ENCODE measurements at regions not wholly inside any gene's neighbourhood (a gene's known extent, or its start where the extent isn't known, plus 50 kb on each side); places are given as distances from the start of the nearest gene placed in this dataset.

DNA sequence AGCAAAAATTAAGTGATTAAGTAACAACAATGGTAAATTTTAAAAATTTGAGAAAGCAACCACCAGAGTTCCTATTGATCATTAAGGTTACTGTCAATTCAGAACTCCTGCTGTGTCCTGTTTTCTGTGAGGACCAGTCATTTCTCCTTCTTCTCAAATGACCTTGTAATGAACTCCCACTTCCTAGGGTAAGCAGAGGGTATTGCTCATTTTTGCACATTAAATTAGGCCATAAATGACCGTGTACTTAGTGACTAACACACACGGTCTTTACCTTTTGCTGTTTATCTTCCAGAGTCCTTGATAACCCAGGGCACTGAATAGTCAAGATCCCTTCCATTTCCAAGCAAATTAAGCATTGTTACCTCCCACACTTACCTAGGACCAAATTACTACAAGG is 227.5 kb upstream of the LYPLAL1 start:
- DNase-seq (ENCODE audit: low read depth) = no peak
- TF ChIP-seq, protein P1, sequence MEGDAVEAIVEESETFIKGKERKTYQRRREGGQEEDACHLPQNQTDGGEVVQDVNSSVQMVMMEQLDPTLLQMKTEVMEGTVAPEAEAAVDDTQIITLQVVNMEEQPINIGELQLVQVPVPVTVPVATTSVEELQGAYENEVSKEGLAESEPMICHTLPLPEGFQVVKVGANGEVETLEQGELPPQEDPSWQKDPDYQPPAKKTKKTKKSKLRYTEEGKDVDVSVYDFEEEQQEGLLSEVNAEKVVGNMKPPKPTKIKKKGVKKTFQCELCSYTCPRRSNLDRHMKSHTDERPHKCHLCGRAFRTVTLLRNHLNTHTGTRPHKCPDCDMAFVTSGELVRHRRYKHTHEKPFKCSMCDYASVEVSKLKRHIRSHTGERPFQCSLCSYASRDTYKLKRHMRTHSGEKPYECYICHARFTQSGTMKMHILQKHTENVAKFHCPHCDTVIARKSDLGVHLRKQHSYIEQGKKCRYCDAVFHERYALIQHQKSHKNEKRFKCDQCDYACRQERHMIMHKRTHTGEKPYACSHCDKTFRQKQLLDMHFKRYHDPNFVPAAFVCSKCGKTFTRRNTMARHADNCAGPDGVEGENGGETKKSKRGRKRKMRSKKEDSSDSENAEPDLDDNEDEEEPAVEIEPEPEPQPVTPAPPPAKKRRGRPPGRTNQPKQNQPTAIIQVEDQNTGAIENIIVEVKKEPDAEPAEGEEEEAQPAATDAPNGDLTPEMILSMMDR (conservative IDR thresholded peaks at IDR 0.05; ENCODE audit: control insufficient read depth, insufficient read depth, low read depth, low read length) = no peak
- no peak overlapping the region for H3K4me3 ChIP-seq (ENCODE audit: control insufficient read depth, low read depth, low read length)

DNA sequence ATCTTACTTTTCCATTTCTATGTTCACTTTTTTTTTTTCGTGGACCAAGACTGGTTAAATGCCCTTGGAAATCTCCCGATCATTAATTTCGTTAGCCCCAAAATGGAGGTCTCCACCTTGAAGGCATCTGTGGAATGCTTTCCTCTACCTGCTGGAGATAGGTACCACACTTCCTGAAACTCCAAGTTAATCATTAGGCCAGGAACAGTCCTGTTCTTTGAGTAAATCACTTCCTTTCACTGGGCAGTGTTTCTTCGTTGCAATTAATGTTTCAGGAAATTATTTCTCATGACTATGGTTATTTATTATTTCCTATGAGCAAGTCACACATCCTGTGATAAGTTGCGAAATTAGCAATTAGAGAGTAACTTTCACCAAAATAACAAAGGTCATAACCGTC is 225.2 kb upstream of the LYPLAL1 start:
- H3K4me3 ChIP-seq (ENCODE audit: control insufficient read depth, low read depth, low read length) = no peak overlapping the region
- DNase-seq (ENCODE audit: low read depth) = no peak
- TF ChIP-seq, protein P1 (conservative IDR thresholded peaks at IDR 0.05; ENCODE audit: control insufficient read depth, insufficient read depth, low read depth, low read length) = no peak

DNA sequence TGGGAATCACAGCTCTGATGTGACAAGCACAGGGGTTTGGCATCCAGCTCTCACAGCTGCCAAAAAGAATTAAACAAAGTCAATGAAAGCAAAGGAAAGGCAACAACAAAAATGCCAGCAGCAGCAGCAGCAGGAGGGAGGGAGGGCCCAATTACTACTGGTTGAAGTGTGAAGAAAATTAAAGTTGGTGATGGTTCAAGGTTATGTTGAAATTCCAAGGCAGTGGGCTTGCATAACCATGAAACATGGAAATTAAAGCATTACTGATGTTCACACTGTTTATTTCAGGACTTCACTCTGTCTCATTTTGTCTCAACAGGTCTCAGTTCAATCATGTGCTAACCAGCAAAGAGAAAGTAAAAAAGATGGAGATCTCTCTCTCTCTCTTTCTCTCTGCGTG is 220.3 kb upstream of the LYPLAL1 start:
- TF ChIP-seq, protein P1 (conservative IDR thresholded peaks at IDR 0.05; ENCODE audit: control insufficient read depth, insufficient read depth, low read depth, low read length) = no peak

DNA sequence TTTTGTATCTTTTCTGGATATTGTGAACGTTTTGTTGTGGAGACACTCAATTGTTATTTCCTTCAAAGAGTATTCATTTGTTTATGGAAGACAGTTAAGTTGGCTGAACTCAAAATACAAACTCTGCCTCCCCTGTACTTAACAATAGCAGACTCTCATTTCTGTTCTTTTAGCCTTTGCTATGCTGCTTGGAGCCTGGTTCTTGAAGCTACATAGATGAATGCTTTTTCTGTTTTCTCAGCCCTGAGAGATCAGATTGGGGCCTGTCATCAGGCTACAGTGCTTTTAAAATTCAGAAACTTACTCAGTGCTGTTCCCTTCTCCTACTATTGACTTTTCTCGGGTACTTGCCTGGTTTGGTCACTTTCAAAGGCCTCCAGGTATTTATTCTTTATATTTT is 215.7 kb upstream of the LYPLAL1 start:
- no peak overlapping the region for H3K4me3 ChIP-seq (ENCODE audit: control insufficient read depth, low read depth, low read length)
- TF ChIP-seq, protein P1 (conservative IDR thresholded peaks at IDR 0.05; ENCODE audit: control insufficient read depth, insufficient read depth, low read depth, low read length) = no peak
- DNase-seq (ENCODE audit: low read depth) = no peak

More for the DNA sequence above, 220.3 kb upstream of the LYPLAL1 start:
- no peak overlapping the region for H3K4me3 ChIP-seq (ENCODE audit: control insufficient read depth, low read depth, low read length)
- DNase-seq (ENCODE audit: low read depth) = no peak

DNA sequence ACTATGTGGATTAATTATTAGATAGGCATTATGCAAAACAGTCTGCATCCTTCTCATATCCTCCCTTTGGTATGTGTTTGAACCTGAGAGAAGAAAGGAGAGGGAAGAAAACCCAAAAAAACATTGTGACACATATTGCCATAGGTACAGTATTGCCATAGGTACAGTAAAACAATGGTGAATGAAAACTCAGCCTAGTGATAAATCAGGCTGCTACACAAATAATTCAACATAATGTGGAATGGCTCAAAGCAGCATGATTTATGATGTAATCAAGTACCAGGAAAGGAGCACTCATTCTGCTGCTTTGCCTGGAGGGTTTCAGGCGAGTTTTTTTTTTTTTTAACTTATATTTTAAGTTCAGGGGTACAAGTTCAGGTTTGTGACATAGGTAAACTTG is 213.9 kb upstream of the LYPLAL1 start:
- no peak for DNase-seq (ENCODE audit: low read depth)
- no peak overlapping the region for H3K4me3 ChIP-seq (ENCODE audit: control insufficient read depth, low read depth, low read length)
- TF ChIP-seq, protein P1 (conservative IDR thresholded peaks at IDR 0.05; ENCODE audit: control insufficient read depth, insufficient read depth, low read depth, low read length) = no peak

DNA sequence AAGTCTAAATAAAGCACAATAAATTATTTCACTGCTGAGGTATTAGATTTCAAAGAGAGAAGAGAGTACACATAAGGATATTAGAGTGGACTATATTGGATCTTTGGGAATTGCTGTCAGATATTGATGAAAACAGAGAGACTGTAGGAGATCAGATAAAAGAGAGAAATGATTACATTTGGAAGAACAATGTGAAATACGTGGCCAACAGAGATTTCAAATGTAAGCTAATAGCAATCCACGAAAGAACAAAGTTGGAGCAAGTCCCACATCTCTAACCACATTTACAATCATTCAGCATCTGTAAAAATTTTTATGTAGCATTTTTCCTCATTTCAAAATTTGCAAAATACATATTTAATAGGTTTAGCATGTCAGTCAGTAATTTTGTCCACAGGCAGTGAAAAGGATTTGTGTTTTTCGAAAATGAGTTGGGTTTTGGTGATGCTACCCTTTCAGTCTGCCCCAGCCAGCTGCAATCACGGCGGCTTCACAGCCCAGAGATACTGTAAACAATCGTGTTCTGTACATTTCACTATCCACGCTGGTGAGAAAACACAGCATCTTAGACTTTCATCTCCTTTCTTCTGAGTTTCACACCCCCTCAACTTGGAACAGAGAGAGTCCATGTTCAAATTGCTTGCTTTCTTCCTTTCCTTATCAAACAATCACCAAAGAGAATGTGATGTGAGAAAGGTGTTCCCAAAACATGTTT is 209.1 kb upstream of the LYPLAL1 start:
- no peak overlapping the region for H3K4me3 ChIP-seq (ENCODE audit: control insufficient read depth, low read depth, low read length)
- TF ChIP-seq, protein P1 (conservative IDR thresholded peaks at IDR 0.05; ENCODE audit: control insufficient read depth, insufficient read depth, low read depth, low read length) = no peak
- DNase-seq (ENCODE audit: low read depth) = no peak

Measured in fibroblast of mammary gland (primary cell).